Loucy (cell line): ENCODE measurements at regions not wholly inside any gene's neighbourhood (a gene's known extent, or its start where the extent isn't known, plus 50 kb on each side); places are given as distances from the start of the nearest gene placed in this dataset.

Source experiments
- H2AFZ ChIP-seq: fragments of 200-600 bp; sonication (generic); 2 replicates; pipeline ENCODE4 v1.6.0; 2016; ENCODE audit warnings: antibody characterized with exemption, mild to moderate bottlenecking, low read length, moderate library complexity
- H3F3A ChIP-seq: fragments of 200-600 bp; 2 replicates; pipeline ENCODE4 v1.6.0; 2016; ENCODE audit warnings: antibody characterized with exemption, low read depth, mild to moderate bottlenecking
- H3K27me3 ChIP-seq: fragments of 200-600 bp; sonication (generic); 2 replicates; pipeline ENCODE4 v1.6.1; 2014; ENCODE audit warnings: low read length, mild to moderate bottlenecking; ENCODE audit not compliant: insufficient read depth, poor library complexity, severe bottlenecking
- H3K36me3 ChIP-seq: fragments of 200-600 bp; sonication (generic); 2 replicates; pipeline ENCODE4 v1.6.1; 2016; ENCODE audit warnings: low read length; ENCODE audit not compliant: insufficient read depth
- H3K4me1 ChIP-seq: fragments of 200-600 bp; sonication (generic); 2 replicates; pipeline ENCODE4 v1.5.1; 2014; ENCODE audit warnings: low read length, mild to moderate bottlenecking; ENCODE audit not compliant: insufficient read depth, poor library complexity, severe bottlenecking
- H3K4me2 ChIP-seq: fragments of 200-600 bp; sonication (generic); 2 replicates; pipeline ENCODE4 v1.6.0; 2014; ENCODE audit warnings: antibody characterized with exemption, low read length, low read depth, mild to moderate bottlenecking; ENCODE audit not compliant: poor library complexity, severe bottlenecking
- H3K4me3 ChIP-seq: fragments of 200-600 bp; sonication (generic); 2 replicates; pipeline ENCODE4 v1.5.1; 2014; ENCODE audit warnings: low read length, mild to moderate bottlenecking, mixed read lengths; ENCODE audit not compliant: poor library complexity, severe bottlenecking
- H3K79me2 ChIP-seq: fragments of 200-600 bp; sonication (generic); 2 replicates; pipeline ENCODE4 v1.6.1; 2014; ENCODE audit warnings: low read length; ENCODE audit not compliant: insufficient read depth
- H3K9ac ChIP-seq: fragments of 200-600 bp; sonication (generic); 2 replicates; pipeline ENCODE4 v1.6.0; 2014; ENCODE audit warnings: mild to moderate bottlenecking, low read depth, low read length, moderate library complexity; ENCODE audit not compliant: poor library complexity, severe bottlenecking
- H3K9me2 ChIP-seq: fragments of 200-600 bp; sonication (generic); replicated peaks from 2 replicates; pipeline ENCODE4 v1.6.1; 2016; ENCODE audit warnings: low read depth, low read length, mixed read lengths
- H3K9me3 ChIP-seq: fragments of 200-600 bp; sonication (generic); 2 replicates; pipeline ENCODE4 v1.6.1; 2014; ENCODE audit warnings: mild to moderate bottlenecking, antibody characterized with exemption, low read length, low read depth; ENCODE audit not compliant: insufficient read depth
- H4K20me1 ChIP-seq: fragments of 200-600 bp; sonication (generic); 2 replicates; pipeline ENCODE4 v1.6.0; 2014; ENCODE audit warnings: antibody characterized with exemption, low read length, mild to moderate bottlenecking; ENCODE audit not compliant: insufficient read depth, poor library complexity, severe bottlenecking
- EZH2phosphoT487 ChIP-seq: fragments of 200-600 bp; IDR thresholded peaks from 2 replicates; pipeline ENCODE4 v1.6.1; 2018; ENCODE audit warnings: antibody characterized with exemption, mild to moderate bottlenecking, moderate library complexity, borderline replicate concordance
- TF ChIP-seq, protein P1 (sequence below): fragments of 200-600 bp; sonication (generic); conservative IDR thresholded peaks from 2 replicates; pipeline ENCODE4 v1.5.1; 2014; ENCODE audit warnings: mild to moderate bottlenecking, antibody characterized with exemption, low read length

DNA sequence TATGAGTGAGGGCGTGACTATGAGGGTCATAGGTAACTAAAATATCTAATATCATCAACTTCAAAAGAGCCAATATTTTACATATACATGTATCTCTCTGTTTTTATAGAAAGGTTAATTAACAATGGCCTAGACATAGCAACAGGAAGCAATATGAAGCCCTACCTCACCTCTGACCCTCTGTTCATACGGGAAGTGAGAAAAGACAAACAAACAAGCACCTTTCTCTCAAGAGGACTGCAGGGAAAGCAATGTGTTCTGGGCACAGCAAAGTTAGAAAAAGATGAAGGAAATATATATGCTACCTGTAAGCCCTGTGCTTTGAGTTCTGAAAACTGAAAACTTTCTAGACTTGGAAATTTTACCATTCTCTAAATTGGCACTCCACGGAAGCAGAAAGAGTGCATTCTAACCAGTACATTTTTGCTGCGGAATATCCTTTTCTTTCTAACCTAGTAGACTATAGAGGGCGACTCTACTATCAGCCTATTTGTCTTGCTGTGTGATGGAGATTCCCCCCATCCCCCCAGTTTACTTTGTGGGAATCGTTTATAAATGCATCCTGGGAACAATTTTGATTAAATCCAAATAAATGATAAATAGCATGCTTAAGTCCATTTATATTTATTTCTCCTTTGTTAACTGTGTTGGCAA, 830.4 kb upstream of the FAT3 start:
- Histone ChIP-seq H3F3A (no peaks in the 10 kb centered on the region), H3K9ac (no peak overlapping the region), H3K27me3 (no peaks in the 10 kb centered on the region), H3K4me1 (no peaks in the 10 kb centered on the region), H3K9me3 (no peaks in the 10 kb centered on the region), H3K36me3 (no peaks in the 10 kb centered on the region), H3K4me3 (no peak overlapping the region), H4K20me1 (no peaks in the 10 kb centered on the region), H3K9me2 (no peaks in the 10 kb centered on the region), H3K79me2 (no peaks in the 10 kb centered on the region), H3K4me2 (no peak overlapping the region), H2AFZ (no peak overlapping the region)
- no peak for TF ChIP-seq EZH2phosphoT487
- TF ChIP-seq, protein P1, sequence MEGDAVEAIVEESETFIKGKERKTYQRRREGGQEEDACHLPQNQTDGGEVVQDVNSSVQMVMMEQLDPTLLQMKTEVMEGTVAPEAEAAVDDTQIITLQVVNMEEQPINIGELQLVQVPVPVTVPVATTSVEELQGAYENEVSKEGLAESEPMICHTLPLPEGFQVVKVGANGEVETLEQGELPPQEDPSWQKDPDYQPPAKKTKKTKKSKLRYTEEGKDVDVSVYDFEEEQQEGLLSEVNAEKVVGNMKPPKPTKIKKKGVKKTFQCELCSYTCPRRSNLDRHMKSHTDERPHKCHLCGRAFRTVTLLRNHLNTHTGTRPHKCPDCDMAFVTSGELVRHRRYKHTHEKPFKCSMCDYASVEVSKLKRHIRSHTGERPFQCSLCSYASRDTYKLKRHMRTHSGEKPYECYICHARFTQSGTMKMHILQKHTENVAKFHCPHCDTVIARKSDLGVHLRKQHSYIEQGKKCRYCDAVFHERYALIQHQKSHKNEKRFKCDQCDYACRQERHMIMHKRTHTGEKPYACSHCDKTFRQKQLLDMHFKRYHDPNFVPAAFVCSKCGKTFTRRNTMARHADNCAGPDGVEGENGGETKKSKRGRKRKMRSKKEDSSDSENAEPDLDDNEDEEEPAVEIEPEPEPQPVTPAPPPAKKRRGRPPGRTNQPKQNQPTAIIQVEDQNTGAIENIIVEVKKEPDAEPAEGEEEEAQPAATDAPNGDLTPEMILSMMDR, result no peak

DNA sequence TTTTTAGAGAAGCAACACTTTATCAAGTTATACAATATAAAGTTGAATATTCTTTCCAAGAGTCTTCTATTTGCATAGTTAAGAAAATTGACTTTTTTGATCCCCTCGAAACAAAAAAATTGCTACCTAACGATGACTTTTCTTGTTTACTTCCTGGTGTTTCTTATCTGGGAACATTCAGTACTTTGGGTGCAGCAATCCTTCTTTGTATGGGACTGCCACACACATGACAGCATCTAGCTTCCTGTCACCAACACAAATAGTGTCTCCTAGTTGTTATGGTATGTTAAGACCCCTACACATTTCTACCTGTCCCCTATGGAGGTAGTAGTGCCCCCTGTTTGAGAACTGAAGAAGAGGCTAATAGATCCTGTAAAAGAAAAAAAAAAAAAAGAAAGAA, 841.7 kb upstream of the FAT3 start:
- TF ChIP-seq, protein P1, result no peak
- TF ChIP-seq EZH2phosphoT487, result no peak
- no peaks in the 10 kb centered on the region for H3K4me1 ChIP-seq
- no peak overlapping the region for H3K4me2 ChIP-seq
- no peaks in the 10 kb centered on the region for H3K9me3 ChIP-seq
- H3K36me3 ChIP-seq, result no peaks in the 10 kb centered on the region
- H4K20me1 ChIP-seq, result no peaks in the 10 kb centered on the region
- H3K79me2 ChIP-seq, result no peaks in the 10 kb centered on the region
- no peak overlapping the region for H3K9ac ChIP-seq
- no peaks in the 10 kb centered on the region for H3K27me3 ChIP-seq
- no peaks in the 10 kb centered on the region for H3F3A ChIP-seq
- H3K9me2 ChIP-seq, result no peaks in the 10 kb centered on the region
- no peak overlapping the region for H2AFZ ChIP-seq
- no peak overlapping the region for H3K4me3 ChIP-seq

DNA sequence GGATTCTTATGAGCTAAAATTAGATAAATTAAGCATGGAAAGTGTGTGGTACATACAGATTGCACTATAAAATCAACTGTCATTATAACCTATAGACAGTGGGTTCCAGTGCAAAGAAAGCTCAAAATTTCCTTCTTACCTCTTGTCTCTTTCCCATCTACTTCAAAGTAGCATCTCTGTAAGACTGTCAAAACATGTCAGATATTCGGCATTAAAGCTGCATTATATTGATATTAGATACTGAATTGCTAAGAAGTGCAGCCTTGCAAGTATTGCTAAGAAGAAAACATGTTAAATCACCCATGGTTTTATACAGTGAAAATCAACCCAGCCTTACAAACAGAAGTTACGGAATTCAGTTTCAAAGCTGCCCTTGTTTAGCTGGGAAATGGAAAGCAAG, 849.8 kb upstream of the FAT3 start:
- H3K79me2 ChIP-seq, result no peaks in the 10 kb centered on the region
- no peak overlapping the region for H3K4me3 ChIP-seq
- TF ChIP-seq EZH2phosphoT487, result no peak
- TF ChIP-seq, protein P1, result no peak
- no peaks in the 10 kb centered on the region for H3K9me3 ChIP-seq
- H3K4me1 ChIP-seq, result no peaks in the 10 kb centered on the region
- no peaks in the 10 kb centered on the region for H3K9me2 ChIP-seq
- no peaks in the 10 kb centered on the region for H3K36me3 ChIP-seq
- no peaks in the 10 kb centered on the region for H3K27me3 ChIP-seq
- no peak overlapping the region for H2AFZ ChIP-seq
- H4K20me1 ChIP-seq, result no peaks in the 10 kb centered on the region
- H3F3A ChIP-seq, result no peaks in the 10 kb centered on the region
- H3K9ac ChIP-seq, result no peak overlapping the region
- H3K4me2 ChIP-seq, result no peak overlapping the region
